GM19452 (cell line): ENCODE measurements at regions not wholly inside any gene's neighbourhood (a gene's known extent, or its start where the extent isn't known, plus 50 kb on each side); places are given as distances from the start of the nearest gene placed in this dataset.

Source experiments
- ATAC-seq: cut with Tn5 transposase; IDR thresholded peaks from one replicate; pipeline ENCODE4 v1.9.1; 2021; ENCODE audit not compliant: unreplicated experiment

GRCh38 chr18:73656691-73657090, 490.9 kb downstream of the FBXO15 start:
- no peak for ATAC-seq

GRCh38 chr18:73653827-73654226, 493.8 kb downstream of the FBXO15 start:
- no peak for ATAC-seq

GRCh38 chr18:73653251-73653650, 494.4 kb downstream of the FBXO15 start:
- ATAC-seq: no peak

GRCh38 chr18:73647391-73647790, 500.2 kb downstream of the FBXO15 start:
- ATAC-seq: no peak

- no peak for ATAC-seq
Observed at GRCh38 chr18:73646772-73647171, 500.9 kb downstream of the FBXO15 start.

GRCh38 chr18:73646196-73646595, 501.4 kb downstream of the FBXO15 start:
- ATAC-seq: no peak

- no peak for ATAC-seq
Observed at GRCh38 chr18:73645160-73645715, 502.4 kb downstream of the FBXO15 start.

- no peak for ATAC-seq
Observed at GRCh38 chr18:73639788-73640187, 507.8 kb downstream of the FBXO15 start.

- no peak for ATAC-seq
Observed at GRCh38 chr18:73638709-73639108, 508.9 kb downstream of the FBXO15 start.

GRCh38 chr18:73636355-73636754, 511.3 kb downstream of the FBXO15 start:
- ATAC-seq: no peak

GRCh38 chr18:73626859-73627258, 520.8 kb downstream of the FBXO15 start:
- ATAC-seq: no peak

GRCh38 chr18:73626221-73626620, 521.4 kb downstream of the FBXO15 start:
- ATAC-seq: no peak

- ATAC-seq: no peak
Observed at GRCh38 chr18:73621091-73621490, 526.5 kb downstream of the FBXO15 start.

- no peak for ATAC-seq
Observed at GRCh38 chr18:73617981-73618380, 529.7 kb downstream of the FBXO15 start.

- no peak for ATAC-seq
Observed at GRCh38 chr18:73615506-73615905, 532.1 kb downstream of the FBXO15 start.

- ATAC-seq: no peak
Observed at GRCh38 chr18:73614812-73615211, 532.8 kb downstream of the FBXO15 start.

GRCh38 chr18:73613706-73614340, 533.8 kb downstream of the FBXO15 start:
- no peak for ATAC-seq

GRCh38 chr18:73597832-73598615, 549.6 kb downstream of the FBXO15 start:
- no peak for ATAC-seq

- ATAC-seq: no peak
Observed at GRCh38 chr18:73594749-73595148, 552.9 kb downstream of the FBXO15 start.

GRCh38 chr18:73593207-73593606, 554.4 kb downstream of the FBXO15 start:
- no peak for ATAC-seq

GRCh38 chr18:73590950-73591349, 556.7 kb downstream of the FBXO15 start:
- no peak for ATAC-seq

GRCh38 chr18:73579698-73580097, 567.9 kb downstream of the FBXO15 start:
- no peak for ATAC-seq
